Thyroid gland (tissue), 4 donors: ENCODE measurements at regions not wholly inside any gene's neighbourhood (a gene's known extent, or its start where the extent isn't known, plus 50 kb on each side); places are given as distances from the start of the nearest gene placed in this dataset.

ENCODE experiments used
- CTCF ChIP-seq, 6 experiments: fragments of 200-600 bp in 3 of 6; fragments of 450-650 bp in 3 of 6; sonication (generic) in 3 of 6; IDR thresholded peaks; one replicate each; pipeline ENCODE4 v1.5.1; 2016 to 2019; ENCODE audit warnings: antibody characterized with exemption in 6 of 6, mild to moderate bottlenecking in 2 of 6, inconsistent platforms in 1 of 6, moderate library complexity in 1 of 6
- POLR2A ChIP-seq, 2 donors: fragments of 450-650 bp; IDR thresholded peaks; one replicate each; pipeline ENCODE4 v1.6.1; 2017; ENCODE audit warnings: antibody characterized with exemption in 2 of 2, mild to moderate bottlenecking in 2 of 2, moderate library complexity in 1 of 2

- TF ChIP-seq POLR2A (IDR thresholded peaks at IDR 0.05) (no peak), CTCF (IDR thresholded peaks at IDR 0.05) (no peak)
These were observed 1019.0 kb downstream of the DIAPH3 start for GRCh38 chr13:59144700-59145099.
